Esophagus mucosa (tissue), 1 donor: ENCODE measurements at regions not wholly inside any gene's neighbourhood (a gene's known extent, or its start where the extent isn't known, plus 50 kb on each side); places are given as distances from the start of the nearest gene placed in this dataset.
"Not testable (repeated sequence)": the region's sequence is repeated elsewhere in the genome, so short reads cannot be mapped to it uniquely, and the experiment has no call there.

Source experiments
- ATAC-seq: fragments of 200-7000 bp; cut with Tn5 transposase; one replicate; pipeline ENCODE4 v1.9.1; 2020
- donor health status: DM: yes; HTN: yes; CAD: no.

GRCh38 chr22:48490500-48491411 lies 1336.9 kb downstream of the BRD1 start:
- ATAC-seq, result no peak

DNA sequence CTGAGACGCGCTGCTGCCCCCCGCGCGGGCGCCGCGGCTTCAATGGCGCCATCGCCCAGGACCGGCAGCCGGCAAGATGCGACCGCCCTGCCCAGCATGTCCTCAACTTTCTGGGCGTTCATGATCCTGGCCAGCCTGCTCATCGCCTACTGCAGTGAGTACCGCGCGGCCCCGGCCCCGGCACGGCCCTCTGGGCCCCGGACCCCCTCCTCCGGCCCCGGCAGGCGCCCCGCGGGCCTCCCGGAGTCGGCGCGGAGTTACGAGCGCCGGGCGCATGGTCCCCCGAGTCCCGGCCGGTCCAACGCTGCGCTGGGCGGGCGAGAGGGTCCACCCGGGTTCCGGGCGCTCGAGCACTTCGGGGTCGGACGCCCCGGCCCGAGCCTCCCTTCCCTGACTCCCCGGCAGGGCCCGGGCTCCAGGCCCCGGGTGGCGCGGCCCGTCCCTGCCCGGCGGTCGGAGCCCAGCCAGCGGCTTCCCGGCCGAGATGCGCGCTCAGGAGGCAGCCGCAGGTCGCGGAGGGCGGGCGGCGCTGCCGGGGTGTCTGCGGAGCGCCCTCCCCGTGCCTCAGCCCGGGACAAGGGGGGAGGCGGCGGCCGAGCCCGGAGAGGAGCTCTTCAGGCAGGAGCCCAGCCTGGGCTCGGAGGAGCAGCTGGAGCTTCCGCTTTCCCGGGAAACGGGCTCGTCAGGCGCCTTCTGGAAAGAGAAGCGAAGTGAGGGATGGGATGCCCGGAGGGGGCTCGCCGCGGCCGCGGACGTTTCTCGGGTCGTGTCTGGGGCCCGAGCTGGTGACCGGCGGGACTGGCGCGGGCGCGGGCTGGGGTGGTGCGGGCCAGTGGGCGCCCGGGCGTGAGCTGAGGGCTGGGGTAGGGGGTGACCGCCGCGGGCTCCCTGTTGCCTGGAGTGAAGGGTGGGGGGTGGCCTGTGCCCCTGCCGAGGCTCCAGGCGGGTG lies 1337.8 kb downstream of the BRD1 start:
- ATAC-seq, result no peak

DNA sequence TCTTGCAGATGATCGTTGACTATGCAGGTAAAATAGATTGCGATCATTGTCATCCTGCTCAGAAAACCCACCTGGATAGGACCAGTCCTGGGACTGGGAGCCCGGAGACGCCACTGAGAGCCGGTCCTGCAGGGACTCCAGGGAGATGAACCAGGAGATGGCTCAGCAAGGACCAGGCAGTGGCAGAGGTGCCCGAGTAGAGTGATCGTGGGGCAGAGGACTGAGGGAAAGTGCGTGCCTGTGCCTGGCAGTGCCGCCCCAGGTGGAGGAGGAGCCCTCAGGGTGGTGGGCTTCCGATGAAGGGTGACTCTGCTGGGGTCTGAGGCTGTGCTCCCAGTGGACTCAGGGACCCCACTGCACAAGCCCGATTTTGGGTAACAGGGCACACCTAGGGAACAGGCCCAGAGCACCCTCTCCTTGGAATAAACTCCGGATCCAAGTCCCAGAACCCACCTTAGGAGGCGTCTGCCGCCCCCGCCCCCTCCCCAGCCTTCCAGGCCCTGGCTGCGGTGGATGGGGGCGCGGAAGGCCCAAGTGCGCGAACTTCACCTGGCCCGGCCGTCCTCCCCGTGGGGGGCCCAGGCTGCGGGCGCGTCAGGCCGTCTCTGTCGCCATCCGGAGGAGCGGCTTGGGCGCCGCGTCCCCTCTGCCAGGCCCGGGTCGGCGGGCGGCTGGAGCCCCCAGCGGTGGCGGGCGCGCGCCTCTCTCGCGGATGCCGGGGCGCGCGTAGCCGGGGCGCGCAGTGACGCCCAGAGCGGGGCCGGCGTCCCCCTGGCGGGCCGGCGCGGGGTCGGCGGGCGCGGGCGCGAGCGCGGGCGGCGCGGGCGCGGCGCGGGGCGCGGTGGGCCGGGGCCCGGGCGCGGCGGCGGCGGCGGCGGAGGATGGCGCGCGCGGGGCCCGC lies 1338.8 kb downstream of the BRD1 start:
- ATAC-seq, result no peak

DNA sequence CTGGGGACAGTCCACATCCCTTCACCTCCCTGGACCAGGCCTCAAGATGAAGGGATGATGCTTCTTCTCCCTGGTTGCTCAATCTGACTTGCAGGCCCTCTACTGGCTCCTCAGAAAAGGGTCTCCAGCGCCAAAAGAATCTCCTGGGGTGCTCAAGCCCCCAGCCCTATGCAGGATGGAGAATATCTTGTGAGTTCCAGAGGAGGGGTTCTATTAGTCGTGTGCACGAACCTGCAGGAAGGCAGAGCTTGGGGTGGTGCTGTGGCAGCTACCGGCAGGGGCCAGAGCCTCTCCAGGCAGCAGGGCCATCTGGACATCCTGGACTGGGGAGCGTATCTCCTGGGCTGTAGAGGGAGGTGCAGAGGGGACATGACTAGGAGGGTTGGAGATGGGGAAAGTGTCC lies 1339.5 kb downstream of the BRD1 start:
- no peak for ATAC-seq

GRCh38 chr22:48486558-48486957 lies 1341.1 kb downstream of the BRD1 start:
- no peak for ATAC-seq

DNA sequence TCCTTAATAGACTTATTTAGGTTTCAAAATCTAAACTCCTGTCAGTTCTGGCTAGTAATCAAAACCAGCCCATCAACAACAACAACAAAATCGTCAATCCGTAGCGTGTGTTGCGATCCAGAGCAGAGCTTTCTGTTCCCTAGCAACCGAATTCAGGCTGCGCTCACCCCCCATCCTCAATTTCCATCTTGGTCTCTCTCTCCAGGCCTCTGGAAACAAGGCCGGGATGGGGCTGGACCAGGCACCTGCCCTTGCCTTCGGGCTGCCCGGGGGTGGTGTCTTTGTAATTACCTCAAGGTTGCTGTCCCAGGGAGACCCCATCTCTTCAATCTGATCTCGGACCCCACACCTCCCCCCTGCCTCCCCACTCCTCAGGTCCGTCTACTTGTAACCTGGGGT lies 1341.5 kb downstream of the BRD1 start:
- no peak for ATAC-seq

DNA sequence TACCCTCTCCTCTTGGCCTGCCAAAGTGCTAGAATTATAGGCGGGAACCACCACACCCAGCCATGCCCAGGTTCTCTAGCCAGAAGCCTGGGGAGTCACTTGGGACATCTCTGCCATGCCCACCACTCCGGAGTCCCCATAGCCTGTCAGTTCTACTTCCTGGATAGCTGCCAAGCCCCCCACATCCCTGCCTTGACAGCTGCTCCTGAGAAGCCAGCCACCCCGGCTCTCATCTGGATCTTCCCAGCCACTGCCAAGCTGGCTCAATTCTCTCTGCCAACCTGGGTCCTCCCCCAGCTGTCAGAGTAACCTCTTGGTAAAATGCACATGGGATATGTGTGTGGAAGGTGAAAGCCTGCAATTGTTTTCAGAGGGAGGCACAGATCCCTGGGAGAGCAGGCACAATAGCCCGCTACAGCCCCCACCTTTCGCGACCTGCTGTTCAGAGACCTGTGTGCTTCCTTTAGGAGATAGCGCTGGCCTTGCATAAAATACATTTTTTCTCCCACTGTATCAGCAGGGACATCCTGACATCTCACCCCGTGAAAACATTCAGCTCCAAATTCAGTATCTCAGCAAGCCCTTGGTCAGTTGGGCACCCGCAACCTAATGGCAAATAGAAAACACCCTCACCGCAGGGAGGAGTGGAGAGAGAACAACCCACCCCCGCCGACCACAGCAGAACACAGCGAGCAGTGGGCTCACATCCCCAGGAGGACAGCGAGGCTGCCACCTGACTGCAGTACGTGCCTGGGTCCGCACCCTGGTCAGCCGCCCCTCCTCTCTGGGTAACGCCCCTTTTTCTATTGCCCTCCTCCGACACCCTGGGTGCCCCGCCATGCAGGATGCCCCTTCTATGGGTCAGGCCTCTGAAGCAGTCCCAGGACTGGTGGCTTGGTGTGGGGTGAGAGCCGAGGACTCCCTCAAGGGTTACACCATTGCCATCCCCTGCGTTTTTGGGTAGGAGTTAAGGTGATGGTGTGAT lies 1342.2 kb downstream of the BRD1 start:
- ATAC-seq, result no peak

GRCh38 chr22:48483764-48484528 lies 1343.7 kb downstream of the BRD1 start:
- no peak for ATAC-seq

GRCh38 chr22:48482771-48483170 lies 1344.9 kb downstream of the BRD1 start:
- no peak for ATAC-seq

- ATAC-seq, result not testable (repeated sequence)
Observed at GRCh38 chr22:48482198-48482597, 1345.5 kb downstream of the BRD1 start.

DNA sequence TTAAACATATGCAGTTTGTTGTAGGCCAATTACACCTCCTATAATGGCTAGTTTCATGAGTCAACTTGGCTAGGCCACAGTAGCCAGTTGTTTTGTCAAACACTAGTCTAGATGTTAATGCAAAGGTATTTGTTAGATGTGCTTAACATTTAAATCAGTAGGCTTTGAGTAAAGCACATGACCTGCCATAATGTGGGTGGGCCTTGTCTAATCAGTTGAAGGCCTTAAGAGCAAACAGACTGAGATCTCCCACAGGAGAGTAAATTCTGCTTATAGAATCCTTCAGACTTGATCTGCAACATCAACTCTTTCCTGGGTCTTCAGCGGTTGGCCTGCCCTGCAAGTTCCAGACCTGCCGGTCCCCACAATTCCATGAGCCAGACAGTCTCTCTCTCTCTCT lies 1345.9 kb downstream of the BRD1 start:
- ATAC-seq, result no peak

DNA sequence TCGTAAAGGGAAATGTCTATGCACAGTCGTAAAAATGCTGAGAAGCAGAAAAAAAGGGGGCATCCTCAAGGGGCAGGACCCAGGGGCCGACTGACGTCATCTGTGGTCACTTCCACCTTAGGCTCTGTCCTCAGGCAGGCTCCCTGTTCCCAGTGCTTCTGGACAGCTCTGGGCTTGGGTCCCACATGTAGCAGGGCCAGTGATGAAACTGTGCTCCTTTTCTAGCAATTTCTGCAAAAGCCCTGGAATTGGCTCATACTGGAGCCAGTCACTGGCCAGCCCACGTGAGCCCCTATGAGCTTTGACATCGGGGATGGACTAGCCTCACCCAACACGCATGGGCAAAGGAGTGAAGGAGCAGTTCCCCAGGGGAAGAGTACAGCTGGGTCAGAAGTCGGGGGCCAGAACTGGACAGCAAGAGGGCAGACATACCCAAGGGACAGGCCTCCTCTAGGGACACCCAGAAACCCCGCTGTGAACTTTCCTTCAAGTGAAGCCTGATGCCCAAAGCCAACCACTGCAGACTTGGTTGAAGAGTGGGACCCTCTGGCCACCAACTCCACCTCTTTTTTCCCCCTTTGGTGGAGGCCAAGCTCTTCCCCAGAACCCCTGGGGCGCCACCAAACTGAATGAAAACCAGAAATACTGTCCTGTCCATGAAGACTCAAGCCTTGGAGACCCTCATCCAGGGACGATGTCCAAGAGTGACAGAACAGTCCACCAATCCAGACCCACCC lies 1349.0 kb downstream of the BRD1 start:
- no peak for ATAC-seq

- ATAC-seq, result no peak
Observed at GRCh38 chr22:48478124-48478523, 1349.5 kb downstream of the BRD1 start.

- no peak for ATAC-seq
Observed at GRCh38 chr22:48477031-48477721, 1350.5 kb downstream of the BRD1 start.

DNA sequence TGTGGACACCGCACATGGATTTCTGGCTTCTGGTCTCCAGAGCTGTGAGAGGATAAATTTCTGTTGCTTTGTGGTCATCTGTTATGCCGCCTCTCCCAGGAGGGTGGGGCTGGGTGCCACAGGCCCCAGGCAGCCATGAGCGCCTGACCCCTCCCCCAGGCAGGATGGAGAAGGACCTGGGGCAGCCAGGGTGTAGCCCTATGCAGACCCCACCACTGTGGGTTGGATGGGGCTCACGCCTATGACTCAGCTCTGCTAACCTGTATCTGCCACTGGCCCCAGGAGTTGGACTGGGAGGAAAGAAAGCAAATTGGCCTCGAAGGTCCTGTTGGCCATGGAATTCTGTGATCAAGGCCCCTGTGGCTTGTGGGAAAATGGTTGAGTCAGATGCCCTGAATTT lies 1351.1 kb downstream of the BRD1 start:
- ATAC-seq, result no peak

GRCh38 chr22:48475661-48476345 lies 1351.9 kb downstream of the BRD1 start:
- no peak for ATAC-seq

GRCh38 chr22:48474881-48475280 lies 1352.8 kb downstream of the BRD1 start:
- no peak for ATAC-seq

GRCh38 chr22:48473202-48473601 lies 1354.5 kb downstream of the BRD1 start:
- no peak for ATAC-seq
